Panc1 (cell line): ENCODE measurements at regions not wholly inside any gene's neighbourhood (a gene's known extent, or its start where the extent isn't known, plus 50 kb on each side); places are given as distances from the start of the nearest gene placed in this dataset.

Source experiments
- ATAC-seq: fragments of 200-7000 bp; cut with Tn5 transposase; 2 replicates; pipeline ENCODE4 v1.9.1; 2020; ENCODE audit warnings: mild to moderate bottlenecking, moderate library complexity
- BruUV-seq: library from RNA; stranded (reverse); fragments of 400-500 nt; replicated peaks from 2 replicates; lab custom pipeline; 2021; lab: Mats Ljungman, UMichigan
- CTCF ChIA-PET: fragments of 300-600 bp; sonication (Branson Sonifier 250); formaldehyde crosslinking; loops from one replicate; lab custom pipeline; 2022; ENCODE audit warnings: antibody characterized with exemption; lab: Charles Lee
- POLR2A ChIA-PET: fragments of 300-600 bp; sonication (Branson Sonifier 250); formaldehyde crosslinking; loops from one replicate; lab custom pipeline; 2022; ENCODE audit warnings: antibody characterized with exemption; lab: Charles Lee
- DNase-seq: peaks from one replicate; pipeline ENCODE4 v3.0.0-alpha.2; 2010; ENCODE audit warnings: low read depth, low spot score
- H3K27ac ChIP-seq: 2 replicates; pipeline ENCODE4 v1.5.1; 2011; ENCODE audit warnings: mild to moderate bottlenecking, low read length, inconsistent platforms
- H3K27me3 ChIP-seq: fragments of 200-500 bp; sonication (Bioruptor generic); 2 replicates; pipeline ENCODE4 v1.6.0; 2014; ENCODE audit warnings: low read length, inconsistent platforms; ENCODE audit not compliant: control insufficient read depth, insufficient read depth
- H3K36me3 ChIP-seq: fragments of 200-500 bp; sonication (Bioruptor generic); 2 replicates; pipeline ENCODE4 v1.5.1; 2014; ENCODE audit warnings: inconsistent platforms, mild to moderate bottlenecking, low read length, moderate library complexity; ENCODE audit not compliant: control insufficient read depth, insufficient read depth
- H3K4me1 ChIP-seq: 2 replicates; pipeline ENCODE4 v1.5.1; 2011; ENCODE audit warnings: inconsistent platforms, mild to moderate bottlenecking, low read length, moderate library complexity; ENCODE audit not compliant: control insufficient read depth, insufficient read depth
- H3K4me3 ChIP-seq, 2 experiments: 2 replicates each; pipeline ENCODE4 v1.5.1; 2011 to 2012; ENCODE audit warnings: low read depth in 2 of 2, low read length in 2 of 2, mild to moderate bottlenecking in 2 of 2, inconsistent platforms in 1 of 2, moderate library complexity in 1 of 2
- H3K9me3 ChIP-seq: fragments of 200-500 bp; sonication (Bioruptor generic); 2 replicates; pipeline ENCODE4 v1.5.1; 2014; ENCODE audit warnings: low read depth, mild to moderate bottlenecking, inconsistent platforms, low read length, moderate library complexity; ENCODE audit not compliant: control insufficient read depth, insufficient read depth
- CTCF ChIP-seq: fragments of 450-650 bp; IDR thresholded peaks from 2 replicates; pipeline ENCODE4 v1.5.1; 2017; ENCODE audit warnings: mild to moderate bottlenecking
- POLR2AphosphoS5 ChIP-seq: IDR thresholded peaks from 2 replicates; pipeline ENCODE4 v1.6.1; 2012; ENCODE audit warnings: mild to moderate bottlenecking, low read depth, low read length, moderate library complexity
- REST ChIP-seq, 2 experiments: IDR thresholded peaks; 2 replicates each; pipeline ENCODE4 v1.6.1; 2011 to 2012; ENCODE audit warnings: low read depth in 2 of 2, control low read depth in 1 of 2, low read length in 1 of 2, mild to moderate bottlenecking in 1 of 2, moderate library complexity in 1 of 2; ENCODE audit not compliant: insufficient read depth in 1 of 2
- SIN3A ChIP-seq: IDR thresholded peaks from 2 replicates; pipeline ENCODE4 v1.6.1; 2012; ENCODE audit warnings: low read depth, mild to moderate bottlenecking, low read length, moderate library complexity, borderline replicate concordance; ENCODE audit not compliant: insufficient read depth
- TCF7L2 ChIP-seq: IDR thresholded peaks from 2 replicates; pipeline ENCODE4 v1.6.1; 2011; ENCODE audit warnings: mild to moderate bottlenecking, low read depth, low read length, inconsistent platforms
- in situ Hi-C: cut with HindIII; loops from 2 replicates; pipeline ENCODE4 v1.10.0; 2016; ENCODE audit warnings: low sequenced_read_pairs, low pct_unique_long_range_greater_than_20kb
- intact Hi-C: fragments of 100-400 bp; cut with micrococcal nuclease; formaldehyde crosslinking; loops from one replicate; pipeline ENCODE4 v1.10.0; 2022; ENCODE audit not compliant: unreplicated experiment

GRCh38 chr4:16382571-16382970 is 156.3 kb upstream of the TAPT1 start:
- intact Hi-C loops: no loop called here
- in situ Hi-C loops: no loop called here

GRCh38 chr4:16377887-16378286 is 151.6 kb upstream of the TAPT1 start:
- intact Hi-C loops (no loop called here), in situ Hi-C loops (no loop called here)
- H3K27me3 ChIP-seq: no peaks in the 10 kb centered on the region
- CTCF ChIA-PET: no interaction called here
- POLR2A ChIA-PET: no interaction called here
- ATAC-seq: no peak
- no peak for TF ChIP-seq REST (IDR thresholded peaks at IDR 0.05; ENCODE audit: insufficient read depth in 1 of 2, low read depth in 2 of 2, low read length in 1 of 2)
- H3K9me3 ChIP-seq: no peaks in the 10 kb centered on the region
- H3K4me1 ChIP-seq: no peaks in the 10 kb centered on the region
- no TSS peak for BruUV-seq
- H3K36me3 ChIP-seq: no peaks in the 10 kb centered on the region
- no peak for DNase-seq
- H3K27ac ChIP-seq: no peak overlapping the region
- H3K4me3 ChIP-seq: no peak overlapping the region

More at GRCh38 chr4:16382571-16382970, 156.3 kb upstream of the TAPT1 start:
- ChIA-PET POLR2A (no interaction called here), CTCF (no interaction called here)
- H3K4me1 ChIP-seq: no peaks in the 10 kb centered on the region
- BruUV-seq: no TSS peak
- no peaks in the 10 kb centered on the region for H3K36me3 ChIP-seq
- TF ChIP-seq CTCF (no peak), POLR2AphosphoS5 (no peak), SIN3A (no peak), TCF7L2 (no peak), REST (IDR thresholded peaks at IDR 0.05; ENCODE audit: insufficient read depth in 1 of 2, low read depth in 2 of 2, low read length in 1 of 2) (no peak)
- no peak for ATAC-seq
- no peaks in the 10 kb centered on the region for H3K27me3 ChIP-seq
- H3K4me3 ChIP-seq: no peak overlapping the region
- H3K27ac ChIP-seq: no peak overlapping the region
- DNase-seq: no peak
- H3K9me3 ChIP-seq: no peaks in the 10 kb centered on the region
